NCI-H526 (cell line): ENCODE measurements at regions not wholly inside any gene's neighbourhood (a gene's known extent, or its start where the extent isn't known, plus 50 kb on each side); places are given as distances from the start of the nearest gene placed in this dataset.
A peak's percentile ranks its signal among the peaks of the same experiment; 100 is the strongest.

Experiments
- DNase-seq, 2 experiments: peaks; one replicate each; lab custom pipeline; 2025; lab: John Stamatoyannopoulos, UW

DNA sequence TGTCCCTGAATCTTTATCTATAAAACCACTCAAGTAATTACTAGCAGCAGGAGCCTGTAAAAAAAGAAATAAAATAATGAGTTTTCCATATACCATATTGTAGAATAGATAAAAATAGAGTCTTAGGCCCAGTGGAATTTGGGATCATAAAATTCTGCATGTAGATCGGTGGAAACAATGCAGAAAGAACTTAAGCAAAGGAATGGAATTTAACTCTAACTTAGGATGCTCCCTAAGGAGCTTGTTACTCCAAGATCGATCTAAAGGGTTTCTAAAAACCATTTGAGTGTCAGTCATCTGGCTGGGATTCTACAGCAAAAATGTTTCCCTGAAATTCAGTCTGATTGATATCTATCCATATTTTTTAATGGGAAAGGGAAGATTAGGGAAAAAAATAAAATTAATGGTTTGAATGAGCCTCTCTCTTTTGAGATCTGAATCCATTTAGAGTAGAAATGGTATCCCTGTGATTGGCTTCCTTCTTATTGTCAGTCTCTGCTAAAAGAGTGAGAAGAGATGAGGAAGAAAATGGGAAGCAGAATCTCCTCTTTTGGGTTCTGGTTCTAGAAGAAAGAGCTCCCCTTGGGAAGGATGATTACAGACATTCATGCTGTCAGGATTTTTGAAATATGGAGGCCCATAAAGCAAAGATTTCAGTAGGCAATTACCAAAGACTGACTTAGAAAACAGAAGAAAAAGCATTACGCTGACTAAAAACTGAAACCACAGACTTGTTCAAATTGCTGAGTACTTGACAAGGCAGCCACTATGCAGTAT lies 564.3 kb upstream of the MARCKS start:
- no peak for DNase-seq

GRCh38 chr6:113293423-113293740 lies 563.8 kb upstream of the MARCKS start:
- no peak for DNase-seq

- no peak for DNase-seq
Measured at GRCh38 chr6:113299531-113299930, 557.6 kb upstream of the MARCKS start.

DNA sequence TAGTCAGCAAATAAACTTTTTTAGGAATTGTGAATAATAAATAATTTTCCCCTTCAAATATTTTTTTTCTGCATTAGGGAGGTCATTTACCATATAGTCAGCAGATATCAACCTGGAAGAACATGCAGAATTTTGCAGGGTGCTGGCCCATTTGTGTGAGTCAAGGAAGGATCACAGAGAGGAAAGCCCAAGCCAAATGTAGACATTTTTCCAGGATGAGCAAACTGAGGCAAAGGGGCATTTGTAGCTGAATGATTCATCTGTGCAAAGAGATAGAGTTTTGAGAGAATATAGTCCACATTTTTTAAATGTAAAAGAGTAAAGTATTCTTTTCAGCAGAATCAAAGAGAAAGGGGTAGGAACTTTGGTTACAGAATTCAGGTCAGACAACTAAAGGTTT lies 555.5 kb upstream of the MARCKS start:
- DNase-seq = no peak

- no peak for DNase-seq
Measured at GRCh38 chr6:113304116-113304515, 553.0 kb upstream of the MARCKS start.

GRCh38 chr6:113306552-113307145 lies 550.5 kb upstream of the MARCKS start:
- peak; percentile 28 to 66 for DNase-seq

GRCh38 chr6:113308266-113308665 lies 548.9 kb upstream of the MARCKS start:
- no peak for DNase-seq

- no peak for DNase-seq
Measured at GRCh38 chr6:113313841-113314240, 543.3 kb upstream of the MARCKS start.

DNA sequence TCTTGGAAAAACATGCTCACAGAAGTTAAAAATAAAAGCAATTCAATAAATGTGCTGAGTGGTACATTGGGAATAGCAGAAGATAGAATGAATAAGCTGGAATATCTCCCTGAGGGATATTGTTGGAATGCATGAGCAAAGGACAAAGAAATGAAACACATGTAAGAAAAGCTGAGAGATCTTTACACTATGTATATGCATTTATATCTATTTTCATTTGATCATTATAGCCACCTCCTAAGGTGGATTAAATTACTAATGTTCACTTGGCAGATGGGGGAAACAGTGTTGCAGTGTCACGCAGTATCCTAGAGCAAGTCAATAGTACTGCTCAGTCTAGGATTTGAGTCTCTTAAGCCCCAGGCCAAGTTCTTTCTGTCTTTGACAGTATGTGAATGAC lies 542.0 kb upstream of the MARCKS start:
- no peak for DNase-seq

- no peak for DNase-seq
Measured at GRCh38 chr6:113315879-113316278, 541.3 kb upstream of the MARCKS start.

DNA sequence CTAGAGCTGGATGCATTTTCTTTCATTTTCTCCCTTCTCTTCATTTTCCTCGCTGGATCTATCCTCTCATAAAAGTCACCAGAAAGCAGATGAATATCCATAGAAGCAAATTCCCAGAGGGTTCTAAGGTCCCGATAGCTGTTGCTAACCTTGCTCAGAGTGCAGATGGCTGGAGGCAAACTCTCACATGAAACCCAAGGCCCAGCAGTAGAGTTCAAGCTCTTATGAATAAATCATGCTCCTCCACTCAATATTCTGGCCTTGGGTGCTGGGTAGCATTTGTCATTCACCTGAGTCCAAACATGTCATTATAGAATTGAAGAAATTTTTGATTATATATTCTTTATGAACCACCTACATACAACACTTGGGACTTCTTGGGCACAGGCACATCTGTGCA lies 539.7 kb upstream of the MARCKS start:
- no peak for DNase-seq

DNA sequence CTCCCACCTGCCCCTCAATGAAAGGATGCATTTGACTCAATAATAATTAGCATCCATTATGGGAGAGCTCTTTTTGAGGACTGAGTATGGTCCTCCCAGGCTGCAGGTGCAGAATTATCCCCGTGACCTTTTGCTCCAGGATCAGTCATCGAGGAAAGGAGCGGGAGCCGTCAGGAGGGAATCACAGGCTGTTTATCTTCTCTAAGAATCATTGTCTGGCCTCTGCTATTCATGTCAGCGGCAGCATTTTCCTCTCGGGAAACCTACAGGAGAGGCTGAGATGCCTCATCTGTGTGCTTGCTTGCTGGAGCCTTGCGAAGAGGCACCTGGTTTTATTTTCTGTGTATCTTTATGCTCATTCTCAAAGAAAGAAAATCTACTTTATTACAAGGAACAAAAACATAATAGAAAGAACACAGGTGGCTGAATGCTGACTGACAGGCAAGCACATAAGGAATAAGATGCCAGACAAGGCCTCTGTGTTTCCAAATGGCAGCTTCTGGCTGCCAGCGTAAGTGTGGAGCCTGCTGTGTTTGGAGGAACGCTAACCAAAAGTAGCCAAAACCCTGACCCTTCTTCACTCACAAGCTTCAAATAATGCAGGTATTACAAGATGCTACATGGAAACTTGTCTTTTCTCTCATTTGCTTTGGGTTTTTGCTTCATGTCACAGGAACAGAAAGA lies 539.1 kb upstream of the MARCKS start:
- DNase-seq = no peak

GRCh38 chr6:113318575-113318917 lies 538.6 kb upstream of the MARCKS start:
- no peak for DNase-seq

DNA sequence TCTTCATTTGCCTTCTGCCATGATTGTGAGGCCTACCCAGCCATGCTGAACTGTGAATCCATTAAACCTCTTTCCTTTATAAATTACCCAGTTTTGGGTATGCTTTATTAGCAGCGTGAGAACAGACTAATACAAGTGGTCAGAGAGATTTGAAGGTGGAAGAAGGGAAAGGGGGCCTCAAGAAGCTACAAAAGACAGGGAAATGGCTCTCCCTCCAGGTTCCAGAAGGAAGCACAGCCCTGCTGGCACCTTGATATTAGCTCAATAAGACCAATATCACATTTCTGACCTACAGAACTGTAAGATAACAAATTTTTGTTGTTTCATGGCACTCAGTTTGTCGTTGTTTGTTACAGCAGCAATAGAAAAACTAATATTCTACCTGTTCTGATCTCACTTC lies 536.5 kb upstream of the MARCKS start:
- no peak for DNase-seq

- DNase-seq = no peak
Measured at GRCh38 chr6:113326781-113327180, 530.4 kb upstream of the MARCKS start.

- DNase-seq = peak; percentile 78 to 79
Measured at GRCh38 chr6:113328886-113329381, 528.2 kb upstream of the MARCKS start.

- DNase-seq = peak; percentile 17 to 29
Measured at GRCh38 chr6:113329942-113330635, 527.1 kb upstream of the MARCKS start.

GRCh38 chr6:113330636-113330946 lies 526.6 kb upstream of the MARCKS start:
- DNase-seq = no peak

DNA sequence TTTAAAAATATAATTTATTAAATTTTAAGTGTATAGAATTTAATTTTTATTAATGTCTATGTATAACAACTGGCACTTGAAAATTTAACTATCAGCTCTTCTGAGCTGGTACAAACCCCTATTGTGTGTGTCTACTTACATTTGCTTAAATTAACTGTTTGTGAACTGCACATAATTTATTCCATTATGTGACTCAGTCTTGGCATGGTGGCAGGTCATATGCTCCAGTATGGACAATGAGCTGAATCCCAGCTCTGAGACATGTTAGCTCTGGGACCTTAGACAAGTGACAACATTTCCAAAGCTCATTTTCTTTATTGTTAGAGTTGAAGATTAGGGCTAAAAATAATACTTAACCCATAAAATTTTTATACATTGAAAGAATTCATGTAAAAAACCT lies 526.1 kb upstream of the MARCKS start:
- DNase-seq = peak in 1 of 2 experiments; percentile 31

DNA sequence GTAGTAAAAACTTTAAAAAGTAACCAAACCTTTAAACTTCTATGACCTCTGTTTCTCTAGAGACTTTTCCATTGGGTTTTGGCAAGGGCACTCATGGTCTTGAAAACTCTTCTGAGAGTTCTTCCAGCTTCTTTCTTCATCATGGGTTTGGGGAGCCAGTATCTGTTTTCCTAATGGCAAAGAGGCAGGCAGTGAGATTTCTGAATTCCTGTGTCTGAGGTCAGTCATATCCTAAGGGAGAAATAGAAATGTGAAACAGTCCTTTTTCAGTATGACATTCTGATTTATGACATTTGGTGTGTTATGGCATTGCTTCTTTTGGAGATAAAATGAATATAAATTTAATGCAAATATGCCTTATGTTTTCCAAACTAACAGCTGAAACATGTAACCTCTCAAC lies 518.5 kb upstream of the MARCKS start:
- no peak for DNase-seq

GRCh38 chr6:113339209-113339608 lies 517.9 kb upstream of the MARCKS start:
- DNase-seq = no peak

DNA sequence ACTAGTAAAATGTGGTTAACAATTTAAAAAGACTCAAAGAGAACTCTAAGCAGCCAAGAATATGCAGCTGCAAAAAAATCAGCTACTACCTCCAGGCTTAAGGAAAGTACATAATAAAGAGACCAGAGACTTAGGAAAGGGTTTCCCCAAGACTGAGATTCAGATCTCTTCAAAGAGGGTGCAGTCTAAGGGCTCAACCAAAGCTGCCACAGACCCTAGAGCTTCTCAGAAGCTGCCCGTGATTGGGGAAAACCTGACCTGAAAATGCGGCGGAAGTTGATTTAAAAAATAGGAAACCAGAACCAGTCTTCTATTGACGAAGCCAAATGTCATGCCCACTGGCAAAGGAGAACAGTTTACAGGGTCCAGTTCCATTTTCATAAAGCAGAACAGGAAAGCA lies 516.8 kb upstream of the MARCKS start:
- DNase-seq = no peak

- no peak for DNase-seq
Measured at GRCh38 chr6:113343940-113344339, 513.2 kb upstream of the MARCKS start.
